Ishikawa (cell line): ENCODE measurements at regions not wholly inside any gene's neighbourhood (a gene's known extent, or its start where the extent isn't known, plus 50 kb on each side); places are given as distances from the start of the nearest gene placed in this dataset.

Experiments used
- EGR1 ChIP-seq: IDR thresholded peaks from 2 replicates; pipeline ENCODE4 v1.6.1; 2012
- NFIC ChIP-seq: IDR thresholded peaks from 2 replicates; pipeline ENCODE4 v1.6.1; 2012
- TCF12 ChIP-seq: IDR thresholded peaks from 2 replicates; pipeline ENCODE4 v1.6.1; 2012; ENCODE audit warnings: low read depth

DNA sequence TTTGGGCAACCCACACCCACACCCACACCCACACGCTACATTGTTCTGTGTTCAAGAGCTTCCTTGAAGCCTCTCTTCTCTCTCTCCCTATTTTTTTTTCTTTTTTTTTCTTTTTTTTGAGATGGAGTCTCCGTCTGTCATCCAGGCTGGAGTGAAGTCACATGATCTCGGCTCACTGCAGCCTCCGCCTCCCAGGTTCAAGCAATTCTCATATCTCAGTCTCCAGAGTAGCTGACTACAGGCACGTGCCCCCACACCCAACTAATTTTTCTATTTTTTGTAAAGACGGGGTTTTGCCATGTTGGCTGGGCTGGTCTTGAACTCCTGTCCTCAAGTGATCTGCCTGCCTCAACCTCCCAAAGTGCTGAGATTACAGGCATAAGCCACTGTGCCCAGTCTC, 271.1 kb downstream of the SHQ1 start:
- TF ChIP-seq EGR1 (no peak), NFIC (no peak), TCF12 (no peak)
